CD4-positive, alpha-beta T cell (primary cell): ENCODE measurements at regions not wholly inside any gene's neighbourhood (a gene's known extent, or its start where the extent isn't known, plus 50 kb on each side); places are given as distances from the start of the nearest gene placed in this dataset.
"Not testable (repeated sequence)": the region's sequence is repeated elsewhere in the genome, so short reads cannot be mapped to it uniquely, and the experiment has no call there.

Experiments
- ATAC-seq: fragments of 200-7000 bp; cut with Tn5 transposase; one replicate; pipeline ENCODE4 v1.10.0; 2022; ENCODE audit warnings: mild to moderate bottlenecking; ENCODE audit not compliant: poor library complexity
- CTCF ChIA-PET: fragments of 350-600 bp; sonication (Branson Sonifier 250); formaldehyde crosslinking; loops from one replicate; lab custom pipeline; 2021; ENCODE audit warnings: antibody characterized with exemption, inconsistent platforms; lab: Charles Lee
- POLR2A ChIA-PET: fragments of 350-600 bp; sonication (Branson Sonifier 250); formaldehyde crosslinking; loops from one replicate; lab custom pipeline; 2021; ENCODE audit warnings: antibody characterized with exemption, inconsistent platforms; lab: Charles Lee
- DNase-seq, 14 experiments: peaks; one replicate each; pipeline ENCODE4 v3.0.0-alpha.2; 2013 to 2020; ENCODE audit warnings: mixed read lengths in 2 of 14
- H3K27ac ChIP-seq, 2 donors: one replicate each; pipeline versions ENCODE4 v1.5.1 to v1.7.0; 2013; ENCODE audit warnings: low read length in 2 of 2, low read depth in 1 of 2, mild to moderate bottlenecking in 1 of 2
- H3K27me3 ChIP-seq, 2 experiments: 1 replicate in 1 of 2; 2 replicates in 1 of 2; pipeline versions ENCODE4 v1.6.1 to v1.7.0; 2013; ENCODE audit warnings: low read length in 2 of 2, control low read depth in 1 of 2, mild to moderate bottlenecking in 1 of 2, moderate library complexity in 1 of 2; ENCODE audit not compliant: insufficient read depth in 2 of 2, control insufficient read depth in 1 of 2
- H3K36me3 ChIP-seq: one replicate; pipeline ENCODE4 v1.6.1; 2013; ENCODE audit warnings: low read length, control low read depth; ENCODE audit not compliant: insufficient read depth
- H3K4me1 ChIP-seq: one replicate; pipeline ENCODE4 v1.6.1; 2013; ENCODE audit warnings: low read length, control low read depth; ENCODE audit not compliant: insufficient read depth
- H3K4me3 ChIP-seq: one replicate; pipeline ENCODE4 v1.5.1; 2013; ENCODE audit warnings: mild to moderate bottlenecking, low read length, moderate library complexity
- H3K9me3 ChIP-seq, 2 experiments: 1 replicate in 1 of 2; 2 replicates in 1 of 2; pipeline versions ENCODE4 v1.6.1 to v1.7.0; 2013; ENCODE audit warnings: low read length in 2 of 2, mild to moderate bottlenecking in 2 of 2, control low read depth in 1 of 2, moderate library complexity in 1 of 2; ENCODE audit not compliant: control insufficient read depth in 1 of 2, insufficient read depth in 1 of 2
- H3K27ac Mint-ChIP-seq: one replicate; pipeline ENCODE4 v1.8.0; 2020; ENCODE audit warnings: mixed read lengths
- H3K27me3 Mint-ChIP-seq: one replicate; pipeline ENCODE4 v1.8.0; 2021; ENCODE audit warnings: mixed read lengths
- H3K36me3 Mint-ChIP-seq: one replicate; pipeline ENCODE4 v1.8.0; 2021; ENCODE audit warnings: low read depth, mixed read lengths
- H3K4me1 Mint-ChIP-seq: one replicate; pipeline ENCODE4 v1.8.0; 2021; ENCODE audit warnings: low read depth, mixed read lengths
- H3K4me3 Mint-ChIP-seq: one replicate; pipeline ENCODE4 v1.8.0; 2020; ENCODE audit warnings: mild to moderate bottlenecking, mixed read lengths
- H3K9me3 Mint-ChIP-seq: one replicate; pipeline ENCODE4 v1.8.0; 2020; ENCODE audit warnings: mixed read lengths
- intact Hi-C, 2 experiments: fragments of 100-400 bp; cut with DNase I in 1 of 2; cut with micrococcal nuclease in 1 of 2; formaldehyde crosslinking; loops; one replicate each; pipeline versions ENCODE4 v1.15.1 to v1.9.0; 2023 to 2025; cut with DNase I, micrococcal nuclease

DNA sequence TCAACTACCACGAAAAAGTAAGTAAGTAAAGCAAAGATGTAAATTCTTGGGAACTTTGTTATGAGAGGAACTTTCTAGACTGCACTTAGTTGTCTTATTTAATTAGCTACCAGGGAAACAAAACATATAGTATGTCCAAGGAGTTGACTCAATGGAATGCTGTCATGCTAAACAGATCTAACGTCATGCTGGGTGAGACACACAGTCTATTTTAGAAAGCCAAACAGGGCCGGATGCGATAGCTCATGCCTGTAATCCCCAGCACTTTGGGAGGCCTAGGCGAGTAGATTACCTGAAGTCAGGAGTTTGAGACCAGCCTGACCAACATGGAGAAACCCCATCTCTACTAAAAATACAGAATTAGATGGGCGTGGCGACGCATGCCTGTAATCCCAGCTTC, 146.4 kb downstream of the NPIPA8 start:
- H3K27ac Mint-ChIP-seq, intact Hi-C loops, H3K4me3 Mint-ChIP-seq, H3K27ac ChIP-seq, H3K4me1 Mint-ChIP-seq, CTCF ChIA-PET, H3K4me1 ChIP-seq, ATAC-seq, H3K9me3 ChIP-seq, H3K36me3 Mint-ChIP-seq, DNase-seq, H3K36me3 ChIP-seq, H3K4me3 ChIP-seq, H3K27me3 Mint-ChIP-seq, H3K27me3 ChIP-seq, POLR2A ChIA-PET, H3K9me3 Mint-ChIP-seq: not testable (repeated sequence)

GRCh38 chr16:18184755-18185154, 151.8 kb downstream of the NPIPA8 start:
- H3K36me3 ChIP-seq, H3K4me1 ChIP-seq, ATAC-seq, H3K4me3 Mint-ChIP-seq, CTCF ChIA-PET, H3K9me3 Mint-ChIP-seq, H3K27ac Mint-ChIP-seq, H3K4me1 Mint-ChIP-seq, DNase-seq, H3K36me3 Mint-ChIP-seq, H3K27ac ChIP-seq, POLR2A ChIA-PET, H3K27me3 Mint-ChIP-seq, H3K4me3 ChIP-seq, H3K9me3 ChIP-seq, intact Hi-C loops, H3K27me3 ChIP-seq: not testable (repeated sequence)

DNA sequence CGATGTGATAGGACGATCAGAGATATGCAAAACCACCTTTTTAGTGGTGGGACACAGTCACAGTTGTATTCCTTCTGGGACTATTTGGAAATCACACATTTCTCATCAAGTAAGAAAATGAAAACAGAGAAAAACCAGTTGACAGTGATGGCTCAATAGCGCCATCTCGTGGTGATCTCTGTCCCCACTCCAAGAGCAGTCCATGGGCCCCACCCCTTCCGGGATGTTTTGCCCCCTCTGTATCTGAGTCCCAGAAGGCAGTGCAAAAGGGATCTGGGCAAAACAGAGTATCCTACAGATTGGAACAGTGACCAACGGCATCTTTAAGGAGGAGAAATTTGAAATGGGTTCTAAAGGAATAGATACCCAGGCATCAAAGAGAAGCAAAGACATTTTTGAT, 155.5 kb downstream of the NPIPA8 start:
- H3K36me3 ChIP-seq, CTCF ChIA-PET, H3K9me3 ChIP-seq, POLR2A ChIA-PET, H3K4me3 ChIP-seq, intact Hi-C loops, H3K4me1 ChIP-seq, ATAC-seq, H3K27ac ChIP-seq, H3K4me1 Mint-ChIP-seq, H3K4me3 Mint-ChIP-seq, H3K9me3 Mint-ChIP-seq, DNase-seq, H3K27ac Mint-ChIP-seq, H3K27me3 ChIP-seq, H3K36me3 Mint-ChIP-seq, H3K27me3 Mint-ChIP-seq: not testable (repeated sequence)

GRCh38 chr16:18173945-18174497, 162.5 kb downstream of the NPIPA8 start:
- not testable (repeated sequence) for ATAC-seq, DNase-seq

GRCh38 chr16:18162293-18162692, 174.2 kb downstream of the NPIPA8 start:
- H3K4me1 Mint-ChIP-seq, H3K27me3 ChIP-seq, H3K9me3 Mint-ChIP-seq, H3K36me3 Mint-ChIP-seq, H3K36me3 ChIP-seq, ATAC-seq, CTCF ChIA-PET, intact Hi-C loops, H3K4me3 ChIP-seq, POLR2A ChIA-PET, H3K27ac ChIP-seq, H3K4me1 ChIP-seq, DNase-seq, H3K27ac Mint-ChIP-seq, H3K9me3 ChIP-seq, H3K4me3 Mint-ChIP-seq: not testable (repeated sequence)
- peaks cover 11% of the 10 kb centered on the region for H3K27me3 Mint-ChIP-seq

More at GRCh38 chr16:18173945-18174497, 162.5 kb downstream of the NPIPA8 start:
- CTCF ChIA-PET, intact Hi-C loops, H3K27me3 ChIP-seq, H3K36me3 ChIP-seq, H3K27ac ChIP-seq, H3K4me1 ChIP-seq, H3K9me3 ChIP-seq, H3K9me3 Mint-ChIP-seq, H3K4me3 Mint-ChIP-seq, H3K4me3 ChIP-seq, H3K27me3 Mint-ChIP-seq, H3K27ac Mint-ChIP-seq, POLR2A ChIA-PET, H3K36me3 Mint-ChIP-seq, H3K4me1 Mint-ChIP-seq: not testable (repeated sequence)

GRCh38 chr16:18161224-18161623, 175.3 kb downstream of the NPIPA8 start:
- H3K9me3 ChIP-seq, H3K4me3 Mint-ChIP-seq, H3K27ac Mint-ChIP-seq, ATAC-seq, H3K9me3 Mint-ChIP-seq, H3K27ac ChIP-seq, H3K4me1 ChIP-seq, DNase-seq, H3K27me3 Mint-ChIP-seq, CTCF ChIA-PET, H3K36me3 ChIP-seq, H3K4me1 Mint-ChIP-seq, H3K4me3 ChIP-seq, H3K27me3 ChIP-seq, POLR2A ChIA-PET, H3K36me3 Mint-ChIP-seq, intact Hi-C loops: not testable (repeated sequence)

GRCh38 chr16:18159185-18159584, 177.4 kb downstream of the NPIPA8 start:
- H3K27ac Mint-ChIP-seq, H3K4me3 ChIP-seq, H3K9me3 ChIP-seq, intact Hi-C loops, H3K9me3 Mint-ChIP-seq, ATAC-seq, H3K27ac ChIP-seq, CTCF ChIA-PET, H3K27me3 ChIP-seq, H3K4me1 ChIP-seq, H3K27me3 Mint-ChIP-seq, H3K36me3 Mint-ChIP-seq, H3K36me3 ChIP-seq, DNase-seq, POLR2A ChIA-PET, H3K4me1 Mint-ChIP-seq, H3K4me3 Mint-ChIP-seq: not testable (repeated sequence)
